B cell (primary cell): ENCODE measurements at regions not wholly inside any gene's neighbourhood (a gene's known extent, or its start where the extent isn't known, plus 50 kb on each side); places are given as distances from the start of the nearest gene placed in this dataset.

ENCODE experiments used
- EZH2 ChIP-seq: IDR thresholded peaks from 2 replicates; pipeline ENCODE4 v1.6.1; 2012; ENCODE audit warnings: borderline replicate concordance, low read depth, mild to moderate bottlenecking, moderate library complexity, low read length; ENCODE audit not compliant: insufficient read depth, poor library complexity, severe bottlenecking
- TF ChIP-seq, protein P1 (sequence below): fragments of 200-600 bp; IDR thresholded peaks from one replicate; pipeline ENCODE4 v1.8.0; 2022; ENCODE audit warnings: antibody characterized with exemption, mild to moderate bottlenecking

DNA sequence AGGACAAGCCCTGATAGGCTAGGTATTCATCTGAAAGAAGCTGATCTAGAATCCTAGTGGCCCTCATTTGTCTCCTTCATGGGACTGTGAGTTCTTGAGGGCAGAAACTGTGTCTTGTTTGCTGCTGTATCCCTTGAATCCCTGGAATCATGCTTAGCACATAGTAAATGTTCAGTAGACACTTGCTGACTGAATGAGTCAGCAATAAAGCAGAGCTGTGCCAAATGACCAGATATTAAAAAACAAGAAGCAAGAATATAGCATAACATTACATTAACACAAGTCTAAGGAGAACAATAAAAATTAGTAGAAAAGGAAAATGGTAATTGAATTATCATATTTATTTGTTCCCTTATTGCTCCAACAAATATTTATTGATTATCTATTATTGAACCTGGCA is 420.5 kb downstream of the ZSWIM6 start:
- TF ChIP-seq, protein P1, sequence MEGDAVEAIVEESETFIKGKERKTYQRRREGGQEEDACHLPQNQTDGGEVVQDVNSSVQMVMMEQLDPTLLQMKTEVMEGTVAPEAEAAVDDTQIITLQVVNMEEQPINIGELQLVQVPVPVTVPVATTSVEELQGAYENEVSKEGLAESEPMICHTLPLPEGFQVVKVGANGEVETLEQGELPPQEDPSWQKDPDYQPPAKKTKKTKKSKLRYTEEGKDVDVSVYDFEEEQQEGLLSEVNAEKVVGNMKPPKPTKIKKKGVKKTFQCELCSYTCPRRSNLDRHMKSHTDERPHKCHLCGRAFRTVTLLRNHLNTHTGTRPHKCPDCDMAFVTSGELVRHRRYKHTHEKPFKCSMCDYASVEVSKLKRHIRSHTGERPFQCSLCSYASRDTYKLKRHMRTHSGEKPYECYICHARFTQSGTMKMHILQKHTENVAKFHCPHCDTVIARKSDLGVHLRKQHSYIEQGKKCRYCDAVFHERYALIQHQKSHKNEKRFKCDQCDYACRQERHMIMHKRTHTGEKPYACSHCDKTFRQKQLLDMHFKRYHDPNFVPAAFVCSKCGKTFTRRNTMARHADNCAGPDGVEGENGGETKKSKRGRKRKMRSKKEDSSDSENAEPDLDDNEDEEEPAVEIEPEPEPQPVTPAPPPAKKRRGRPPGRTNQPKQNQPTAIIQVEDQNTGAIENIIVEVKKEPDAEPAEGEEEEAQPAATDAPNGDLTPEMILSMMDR: no peak
- TF ChIP-seq EZH2: no peak
